ENCODE measurements at regions not wholly inside any gene's neighbourhood (a gene's known extent, or its start where the extent isn't known, plus 50 kb on each side); places are given as distances from the start of the nearest gene placed in this dataset.

DNA sequence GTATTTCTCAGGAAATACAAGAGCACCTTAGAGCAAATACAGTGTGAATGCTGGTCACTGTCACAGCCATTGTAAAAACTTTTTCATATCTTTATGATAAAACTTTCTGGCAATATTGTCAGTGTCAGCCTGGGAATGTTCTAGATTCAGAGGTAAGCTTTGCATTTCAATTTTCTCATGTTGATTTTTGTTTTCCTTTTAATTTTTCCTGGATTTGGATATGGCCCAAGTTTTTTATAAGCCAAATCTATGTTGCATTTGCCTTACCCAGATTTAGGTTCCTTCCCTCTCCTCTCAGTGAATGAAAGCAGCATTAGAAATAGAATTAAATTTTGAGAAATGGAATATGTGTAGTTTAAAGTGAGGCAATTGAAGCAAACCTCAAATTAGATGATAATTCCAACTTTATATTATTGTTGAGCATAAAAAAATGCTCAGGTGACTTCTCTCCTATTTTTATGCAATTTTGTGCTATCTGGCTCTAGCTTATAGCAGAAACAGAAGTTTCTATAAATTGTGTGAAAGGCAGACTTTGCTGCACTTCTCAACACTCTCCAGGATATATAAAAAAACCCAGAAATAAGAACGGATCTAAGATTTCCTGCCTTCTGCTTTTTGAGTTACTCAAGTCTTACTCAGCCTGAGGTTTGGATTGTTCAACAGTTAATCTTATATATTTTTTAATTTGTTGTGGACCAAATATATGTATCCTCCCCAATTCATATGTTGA, 368.2 kb upstream of the PRICKLE1 start:
- WGBS (ENCODE audit: insufficient coverage), result no CpG with 5 or more reads among the region's 1 CpG
- H3K4me2 ChIP-seq (replicated peaks; ENCODE audit: extremely low read depth, low read length, poor library complexity, severe bottlenecking), result no peak overlapping the region
- TF ChIP-seq, protein P1, sequence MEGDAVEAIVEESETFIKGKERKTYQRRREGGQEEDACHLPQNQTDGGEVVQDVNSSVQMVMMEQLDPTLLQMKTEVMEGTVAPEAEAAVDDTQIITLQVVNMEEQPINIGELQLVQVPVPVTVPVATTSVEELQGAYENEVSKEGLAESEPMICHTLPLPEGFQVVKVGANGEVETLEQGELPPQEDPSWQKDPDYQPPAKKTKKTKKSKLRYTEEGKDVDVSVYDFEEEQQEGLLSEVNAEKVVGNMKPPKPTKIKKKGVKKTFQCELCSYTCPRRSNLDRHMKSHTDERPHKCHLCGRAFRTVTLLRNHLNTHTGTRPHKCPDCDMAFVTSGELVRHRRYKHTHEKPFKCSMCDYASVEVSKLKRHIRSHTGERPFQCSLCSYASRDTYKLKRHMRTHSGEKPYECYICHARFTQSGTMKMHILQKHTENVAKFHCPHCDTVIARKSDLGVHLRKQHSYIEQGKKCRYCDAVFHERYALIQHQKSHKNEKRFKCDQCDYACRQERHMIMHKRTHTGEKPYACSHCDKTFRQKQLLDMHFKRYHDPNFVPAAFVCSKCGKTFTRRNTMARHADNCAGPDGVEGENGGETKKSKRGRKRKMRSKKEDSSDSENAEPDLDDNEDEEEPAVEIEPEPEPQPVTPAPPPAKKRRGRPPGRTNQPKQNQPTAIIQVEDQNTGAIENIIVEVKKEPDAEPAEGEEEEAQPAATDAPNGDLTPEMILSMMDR (IDR thresholded peaks at IDR 0.05), result no peak
- no peak overlapping the region for H2AFZ ChIP-seq (ENCODE audit: insufficient read depth, low read depth, low read length, poor library complexity, severe bottlenecking)
- DNase-seq, result no peak
- no peaks in the 10 kb centered on the region for H3K27me3 ChIP-seq (ENCODE audit: control insufficient read depth in 2 of 2, insufficient read depth in 2 of 2, low read length in 2 of 2)
- H3K36me3 ChIP-seq (replicated peaks in 1 of 2; ENCODE audit: control insufficient read depth in 1 of 2, insufficient read depth in 2 of 2, low read length in 2 of 2), result no peaks in the 10 kb centered on the region
- H3K9ac ChIP-seq (ENCODE audit: insufficient read depth, low read length, poor library complexity, severe bottlenecking), result no peak overlapping the region
- intact Hi-C loops (cut with micrococcal nuclease), result no loop called here
- no peak overlapping the region for H3K4me3 ChIP-seq (replicated peaks in 1 of 3; ENCODE audit: low read depth in 2 of 3, low read length in 3 of 3)
- no peaks in the 10 kb centered on the region for H3K79me2 ChIP-seq (ENCODE audit: insufficient read depth, low read length)
- no peaks in the 10 kb centered on the region for H3K36me3 Mint-ChIP-seq
- no peaks in the 10 kb centered on the region for H4K20me1 ChIP-seq (ENCODE audit: insufficient read depth, low read length)
- H3K4me1 Mint-ChIP-seq, result no peaks in the 10 kb centered on the region
- H3K9me3 Mint-ChIP-seq, result peaks cover 3 to 16% (median 9%) of the 10 kb centered on the region in 7 donors
- no peak overlapping the region for H3K27ac Mint-ChIP-seq
- no peak overlapping the region for H3K27ac ChIP-seq (ENCODE audit: low read depth in 1 of 2, low read length in 2 of 2)
- no peak overlapping the region for H3K4me3 Mint-ChIP-seq
- H3K27me3 Mint-ChIP-seq (ENCODE audit: low read depth in 3 of 3), result no peaks in the 10 kb centered on the region
- H3K4me1 ChIP-seq (ENCODE audit: control insufficient read depth in 1 of 2, insufficient read depth in 2 of 2, low read length in 2 of 2), result no peaks in the 10 kb centered on the region
- H3K9me3 ChIP-seq (replicated peaks in 1 of 2; ENCODE audit: control insufficient read depth in 1 of 2, insufficient read depth in 1 of 2, low read length in 2 of 2), result peaks cover 4 to 14% of the 10 kb centered on the region in 2 donors

DNA sequence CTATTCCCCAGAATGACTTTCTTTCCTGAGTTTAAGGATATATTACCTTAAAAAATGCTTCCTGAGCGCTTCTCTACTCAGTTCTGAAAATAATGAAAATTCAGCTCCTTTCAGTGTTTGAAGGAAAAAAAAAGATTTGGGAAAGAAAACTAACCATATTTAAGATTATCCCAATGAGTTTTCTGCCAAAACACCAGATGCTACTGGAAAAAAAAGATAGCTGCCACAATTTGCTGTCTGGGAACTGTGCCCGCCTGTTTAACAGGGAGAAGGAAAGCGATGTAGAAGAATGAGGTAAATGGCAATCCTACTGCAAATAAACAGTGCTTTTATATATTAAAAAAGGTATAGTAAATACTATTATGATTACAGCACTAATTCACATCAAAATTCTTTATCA, 367.6 kb upstream of the PRICKLE1 start:
- Mint-ChIP-seq H3K36me3 (no peaks in the 10 kb centered on the region), H3K4me1 (no peaks in the 10 kb centered on the region), H3K9me3 (peaks cover 3 to 21% (median 10%) of the 10 kb centered on the region in 7 donors), H3K4me3 (no peak overlapping the region), H3K27ac (no peak overlapping the region), H3K27me3 (ENCODE audit: low read depth in 3 of 3) (no peaks in the 10 kb centered on the region)
- Histone ChIP-seq H3K9ac (ENCODE audit: insufficient read depth, low read length, poor library complexity, severe bottlenecking) (no peak overlapping the region), H4K20me1 (ENCODE audit: insufficient read depth, low read length) (no peaks in the 10 kb centered on the region), H3K27ac (ENCODE audit: low read depth in 1 of 2, low read length in 2 of 2) (no peak overlapping the region), H3K4me1 (ENCODE audit: control insufficient read depth in 1 of 2, insufficient read depth in 2 of 2, low read length in 2 of 2) (no peaks in the 10 kb centered on the region), H3K36me3 (replicated peaks in 1 of 2; ENCODE audit: control insufficient read depth in 1 of 2, insufficient read depth in 2 of 2, low read length in 2 of 2) (no peaks in the 10 kb centered on the region), H3K9me3 (replicated peaks in 1 of 2; ENCODE audit: control insufficient read depth in 1 of 2, insufficient read depth in 1 of 2, low read length in 2 of 2) (peaks cover 6 to 14% of the 10 kb centered on the region in 2 donors), H3K79me2 (ENCODE audit: insufficient read depth, low read length) (no peaks in the 10 kb centered on the region), H3K4me2 (replicated peaks; ENCODE audit: extremely low read depth, low read length, poor library complexity, severe bottlenecking) (no peak overlapping the region), H3K27me3 (ENCODE audit: control insufficient read depth in 2 of 2, insufficient read depth in 2 of 2, low read length in 2 of 2) (no peaks in the 10 kb centered on the region), H3K4me3 (replicated peaks in 1 of 3; ENCODE audit: low read depth in 2 of 3, low read length in 3 of 3) (no peak overlapping the region), H2AFZ (ENCODE audit: insufficient read depth, low read depth, low read length, poor library complexity, severe bottlenecking) (no peak overlapping the region)
- TF ChIP-seq, protein P1 (IDR thresholded peaks at IDR 0.05), result no peak
- WGBS (ENCODE audit: insufficient coverage), result no CpG with 5 or more reads among the region's 3 CpGs
- intact Hi-C loops (cut with micrococcal nuclease), result no loop called here
- DNase-seq, result no peak
